ENCODE measurements at regions not wholly inside any gene's neighbourhood (a gene's known extent, or its start where the extent isn't known, plus 50 kb on each side); places are given as distances from the start of the nearest gene placed in this dataset.
"Not testable (repeated sequence)": the region's sequence is repeated elsewhere in the genome, so short reads cannot be mapped to it uniquely, and the experiment has no call there.

GRCh38 chr10:37049982-37050381, 75.4 kb upstream of the ANKRD30A start:
- TF ChIP-seq CTCF (conservative IDR thresholded peaks at IDR 0.05); EZH2 (IDR thresholded peaks at IDR 0.05; ENCODE audit: low read depth): not testable (repeated sequence)
